K562 (cell line): ENCODE measurements at regions not wholly inside any gene's neighbourhood (a gene's known extent, or its start where the extent isn't known, plus 50 kb on each side); places are given as distances from the start of the nearest gene placed in this dataset.

Experiments
- ARID2 ChIP-seq: fragments of 450-650 bp; IDR thresholded peaks from 2 replicates; pipeline ENCODE4 v1.6.1; 2017; ENCODE audit warnings: antibody characterized with exemption, mild to moderate bottlenecking
- ATF6 ChIP-seq: sonication (generic); formaldehyde crosslinking; IDR thresholded peaks from 2 replicates; pipeline ENCODE4 v1.4.0; 2020; ENCODE audit warnings: mild to moderate bottlenecking, missing genetic modification reagents
- BRCA1 ChIP-seq, 2 experiments: fragments of 450-650 bp in 1 of 2; sonication (generic) in 1 of 2; formaldehyde crosslinking in 1 of 2; IDR thresholded peaks; 2 replicates each; pipeline versions ENCODE4 v1.5.0 to v1.6.1; 2017 to 2020; ENCODE audit warnings: mild to moderate bottlenecking in 1 of 2, missing genetic modification reagents in 1 of 2
- DNMT1 ChIP-seq: fragments of 450-650 bp; IDR thresholded peaks from 2 replicates; pipeline ENCODE4 v1.6.1; 2016; ENCODE audit warnings: antibody characterized with exemption, mild to moderate bottlenecking
- ETV6 ChIP-seq, 3 experiments: fragments of 150-350 bp in 1 of 3; sonication (generic) in 1 of 3; formaldehyde crosslinking in 1 of 3; IDR thresholded peaks; 2 replicates each; pipeline versions ENCODE4 v1.6.1 to v1.8.0; 2014 to 2022; ENCODE audit warnings: borderline replicate concordance in 2 of 3, low read depth in 2 of 3, antibody characterized with exemption in 1 of 3, low read length in 1 of 3, mild to moderate bottlenecking in 1 of 3, missing genetic modification reagents in 1 of 3
- GATA2 ChIP-seq: sonication (generic); formaldehyde crosslinking; IDR thresholded peaks from 2 replicates; pipeline ENCODE4 v1.4.0; 2020; ENCODE audit warnings: mild to moderate bottlenecking, missing genetic modification reagents
- NUFIP1 ChIP-seq: fragments of 450-650 bp; IDR thresholded peaks from 2 replicates; pipeline ENCODE4 v1.6.1; 2018; ENCODE audit not compliant: partially characterized antibody
- PURB ChIP-seq: sonication (generic); formaldehyde crosslinking; IDR thresholded peaks from 2 replicates; pipeline ENCODE4 v1.9.0; 2021; ENCODE audit warnings: low read depth, mild to moderate bottlenecking, missing genetic modification reagents
- SMARCC2 ChIP-seq: fragments of 450-650 bp; IDR thresholded peaks from 2 replicates; pipeline ENCODE4 v1.6.1; 2017; ENCODE audit warnings: antibody characterized with exemption, moderate library complexity, mild to moderate bottlenecking, low read depth
- ZC3H11A ChIP-seq: IDR thresholded peaks from 2 replicates; pipeline ENCODE4 v1.6.1; 2012; ENCODE audit warnings: low read depth, low read length, improper control_type of control experiment
- ZNF124 ChIP-seq: sonication (generic); formaldehyde crosslinking; IDR thresholded peaks from 2 replicates; pipeline ENCODE4 v1.8.1; 2022; ENCODE audit warnings: missing genetic modification reagents
- ZNF280A ChIP-seq: fragments of 450-650 bp; IDR thresholded peaks from 2 replicates; pipeline ENCODE4 v1.6.1; 2018; ENCODE audit warnings: mild to moderate bottlenecking, low read depth; ENCODE audit not compliant: partially characterized antibody
- TF ChIP-seq, protein P1 (sequence below): sonication (generic); formaldehyde crosslinking; IDR thresholded peaks from 2 replicates; pipeline ENCODE4 v1.8.0; 2022; ENCODE audit warnings: missing genetic modification reagents, mild to moderate bottlenecking, borderline replicate concordance
- TF ChIP-seq, protein P2 (sequence below): sonication (generic); formaldehyde crosslinking; IDR thresholded peaks from 2 replicates; pipeline ENCODE4 v1.8.1; 2023; ENCODE audit warnings: mild to moderate bottlenecking, missing genetic modification reagents
- TF ChIP-seq, protein P3 (sequence below): fragments of 250-450 bp; sonication (Bioruptor Pico); IDR thresholded peaks from 2 replicates; pipeline ENCODE4 v1.5.0; 2021; ENCODE audit warnings: mild to moderate bottlenecking, borderline replicate concordance
- TF ChIP-seq, protein P4 (sequence below): fragments of 450-650 bp; IDR thresholded peaks from 2 replicates; pipeline ENCODE4 v1.6.1; 2016

- TF ChIP-seq, protein P1, sequence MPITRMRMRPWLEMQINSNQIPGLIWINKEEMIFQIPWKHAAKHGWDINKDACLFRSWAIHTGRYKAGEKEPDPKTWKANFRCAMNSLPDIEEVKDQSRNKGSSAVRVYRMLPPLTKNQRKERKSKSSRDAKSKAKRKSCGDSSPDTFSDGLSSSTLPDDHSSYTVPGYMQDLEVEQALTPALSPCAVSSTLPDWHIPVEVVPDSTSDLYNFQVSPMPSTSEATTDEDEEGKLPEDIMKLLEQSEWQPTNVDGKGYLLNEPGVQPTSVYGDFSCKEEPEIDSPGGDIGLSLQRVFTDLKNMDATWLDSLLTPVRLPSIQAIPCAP (CRISPR knock-in tag) = no peak
- TF ChIP-seq GATA2 (CRISPR knock-in tag) (peak; percentile 57), ATF6 (CRISPR knock-in tag) (no peak), ETV6 (IDR thresholded peaks at IDR 0.05; ENCODE audit: borderline replicate concordance in 1 of 2, low read depth in 2 of 2, low read length in 1 of 2) (no peak), ETV6 (CRISPR knock-in tag; IDR thresholded peaks at IDR 0.05; ENCODE audit: borderline replicate concordance) (no peak), PURB (CRISPR knock-in tag) (no peak), SMARCC2 (peak; percentile 68; the same call in 1 of the 2 replicates), NUFIP1 (no peak), ZNF124 (CRISPR knock-in tag) (no peak), ZNF280A (no peak), ARID2 (no peak), DNMT1 (no peak), BRCA1 (IDR thresholded peaks at IDR 0.05) (no peak), BRCA1 (CRISPR knock-in tag; IDR thresholded peaks at IDR 0.05) (no peak), ZC3H11A (no peak)
- TF ChIP-seq, protein P2, sequence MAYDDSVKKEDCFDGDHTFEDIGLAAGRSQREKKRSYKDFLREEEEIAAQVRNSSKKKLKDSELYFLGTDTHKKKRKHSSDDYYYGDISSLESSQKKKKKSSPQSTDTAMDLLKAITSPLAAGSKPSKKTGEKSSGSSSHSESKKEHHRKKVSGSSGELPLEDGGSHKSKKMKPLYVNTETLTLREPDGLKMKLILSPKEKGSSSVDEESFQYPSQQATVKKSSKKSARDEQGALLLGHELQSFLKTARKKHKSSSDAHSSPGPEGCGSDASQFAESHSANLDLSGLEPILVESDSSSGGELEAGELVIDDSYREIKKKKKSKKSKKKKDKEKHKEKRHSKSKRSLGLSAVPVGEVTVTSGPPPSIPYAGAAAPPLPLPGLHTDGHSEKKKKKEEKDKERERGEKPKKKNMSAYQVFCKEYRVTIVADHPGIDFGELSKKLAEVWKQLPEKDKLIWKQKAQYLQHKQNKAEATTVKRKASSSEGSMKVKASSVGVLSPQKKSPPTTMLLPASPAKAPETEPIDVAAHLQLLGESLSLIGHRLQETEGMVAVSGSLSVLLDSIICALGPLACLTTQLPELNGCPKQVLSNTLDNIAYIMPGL (CRISPR knock-in tag) = no peak
- TF ChIP-seq, protein P3, sequence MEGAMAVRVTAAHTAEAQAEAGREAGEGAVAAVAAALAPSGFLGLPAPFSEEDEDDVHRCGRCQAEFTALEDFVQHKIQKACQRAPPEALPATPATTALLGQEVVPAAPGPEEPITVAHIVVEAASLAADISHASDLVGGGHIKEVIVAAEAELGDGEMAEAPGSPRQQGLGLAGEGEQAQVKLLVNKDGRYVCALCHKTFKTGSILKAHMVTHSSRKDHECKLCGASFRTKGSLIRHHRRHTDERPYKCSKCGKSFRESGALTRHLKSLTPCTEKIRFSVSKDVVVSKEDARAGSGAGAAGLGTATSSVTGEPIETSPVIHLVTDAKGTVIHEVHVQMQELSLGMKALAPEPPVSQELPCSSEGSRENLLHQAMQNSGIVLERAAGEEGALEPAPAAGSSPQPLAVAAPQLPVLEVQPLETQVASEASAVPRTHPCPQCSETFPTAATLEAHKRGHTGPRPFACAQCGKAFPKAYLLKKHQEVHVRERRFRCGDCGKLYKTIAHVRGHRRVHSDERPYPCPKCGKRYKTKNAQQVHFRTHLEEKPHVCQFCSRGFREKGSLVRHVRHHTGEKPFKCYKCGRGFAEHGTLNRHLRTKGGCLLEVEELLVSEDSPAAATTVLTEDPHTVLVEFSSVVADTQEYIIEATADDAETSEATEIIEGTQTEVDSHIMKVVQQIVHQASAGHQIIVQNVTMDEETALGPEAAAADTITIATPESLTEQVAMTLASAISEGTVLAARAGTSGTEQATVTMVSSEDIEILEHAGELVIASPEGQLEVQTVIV (CRISPR knock-in tag) = no peak
- TF ChIP-seq, protein P4, sequence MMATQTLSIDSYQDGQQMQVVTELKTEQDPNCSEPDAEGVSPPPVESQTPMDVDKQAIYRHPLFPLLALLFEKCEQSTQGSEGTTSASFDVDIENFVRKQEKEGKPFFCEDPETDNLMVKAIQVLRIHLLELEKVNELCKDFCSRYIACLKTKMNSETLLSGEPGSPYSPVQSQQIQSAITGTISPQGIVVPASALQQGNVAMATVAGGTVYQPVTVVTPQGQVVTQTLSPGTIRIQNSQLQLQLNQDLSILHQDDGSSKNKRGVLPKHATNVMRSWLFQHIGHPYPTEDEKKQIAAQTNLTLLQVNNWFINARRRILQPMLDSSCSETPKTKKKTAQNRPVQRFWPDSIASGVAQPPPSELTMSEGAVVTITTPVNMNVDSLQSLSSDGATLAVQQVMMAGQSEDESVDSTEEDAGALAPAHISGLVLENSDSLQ = 0 out of 2 replicates have a peak, but pooled peaks have one; percentile 5
Observed at GRCh38 chr15:87619161-87619960, 637.2 kb downstream of the NTRK3 start (continued).
